ENCODE measurements at regions not wholly inside any gene's neighbourhood (a gene's known extent, or its start where the extent isn't known, plus 50 kb on each side); places are given as distances from the start of the nearest gene placed in this dataset.
"Not testable (repeated sequence)": the region's sequence is repeated elsewhere in the genome, so short reads cannot be mapped to it uniquely, and the experiment has no call there.

DNA sequence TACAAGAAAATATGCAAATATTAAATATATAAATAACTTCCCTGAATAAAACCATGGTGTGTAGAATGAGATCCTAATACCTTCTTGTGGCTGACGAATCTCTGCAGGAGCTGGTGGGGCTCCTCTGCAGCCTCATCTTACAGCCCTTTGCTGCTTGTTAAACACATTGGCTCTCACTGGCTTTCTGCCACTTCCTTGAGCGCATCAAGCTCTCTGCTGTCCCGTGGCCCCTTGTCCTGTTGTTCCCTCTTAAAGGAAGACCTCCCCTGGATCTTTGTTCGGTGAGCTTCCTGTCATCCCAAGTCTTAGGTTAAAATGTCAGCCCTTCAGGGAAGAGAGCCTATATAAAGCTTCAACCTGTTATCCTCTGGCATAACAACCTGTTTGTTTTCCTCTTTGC, 519.6 kb downstream of the DOK5 start:
- H3K27me3 ChIP-seq = no peaks in the 10 kb centered on the region
- no peaks in the 10 kb centered on the region for H3K36me3 ChIP-seq
- H3K4me1 ChIP-seq = no peaks in the 10 kb centered on the region
- H3K27ac ChIP-seq = no peak overlapping the region
- WGBS, 4 donors = 38 to 45% (median 39%) methylated on average over 4 of the region's 4 CpGs
- TF ChIP-seq CTCF (IDR thresholded peaks at IDR 0.05) = no peak
- no peak for TF ChIP-seq POLR2A (IDR thresholded peaks at IDR 0.05)
- DNase-seq = no peak
- intact Hi-C loops (cut with DNase I) = no loop called here
- peaks cover 0 to under 1% (median 0%) of the 10 kb centered on the region in 12 donors for H3K9me3 ChIP-seq
- no peak for ATAC-seq
- H3K4me3 ChIP-seq = no peak overlapping the region

DNA sequence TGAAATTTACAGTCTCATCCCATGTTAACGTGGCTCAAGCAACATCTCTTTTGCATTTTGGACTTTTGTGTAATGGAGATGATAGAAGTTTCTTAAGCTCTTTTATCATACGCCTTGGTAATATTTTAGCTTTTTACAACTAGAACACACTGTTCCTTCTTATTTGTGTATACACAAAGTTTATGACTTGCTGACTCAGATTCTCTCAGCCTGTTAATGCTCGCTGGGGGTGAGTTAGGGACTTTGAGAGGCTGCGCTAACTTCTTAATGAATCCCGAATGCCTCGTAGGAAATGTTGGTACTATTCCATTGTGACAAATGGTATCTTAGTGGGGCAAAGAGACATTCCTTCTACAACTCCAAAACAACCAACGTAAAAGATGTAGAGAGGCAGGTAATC, 509.7 kb downstream of the DOK5 start:
- no peak for ATAC-seq
- no peaks in the 10 kb centered on the region for H3K4me1 ChIP-seq
- 85 to 88% (median 87%) methylated on average over 7 of the region's 7 CpGs for WGBS, 4 donors

GRCh38 chr20:54984104-54984448, 508.7 kb downstream of the DOK5 start:
- Histone ChIP-seq H3K4me3 (no peak overlapping the region), H3K4me1 (no peaks in the 10 kb centered on the region), H3K9me3 (no peaks in the 10 kb centered on the region), H3K27me3 (no peaks in the 10 kb centered on the region), H3K27ac (no peak overlapping the region), H3K36me3 (no peaks in the 10 kb centered on the region)
- 74 to 83% (median 77%) methylated on average over 1 of the region's 1 CpG for WGBS, 4 donors
- intact Hi-C loops (cut with DNase I) = no loop called here
- DNase-seq (no peak), ATAC-seq (no peak)
- no peak for TF ChIP-seq POLR2A (IDR thresholded peaks at IDR 0.05)
- no peak for TF ChIP-seq CTCF (IDR thresholded peaks at IDR 0.05)

More for the DNA sequence above, 509.7 kb downstream of the DOK5 start:
- intact Hi-C loops (cut with DNase I) = no loop called here
- no peaks in the 10 kb centered on the region for H3K27me3 ChIP-seq
- no peaks in the 10 kb centered on the region for H3K36me3 ChIP-seq
- no peak overlapping the region for H3K4me3 ChIP-seq
- H3K9me3 ChIP-seq = no peaks in the 10 kb centered on the region
- no peak for DNase-seq
- no peak overlapping the region for H3K27ac ChIP-seq
- TF ChIP-seq CTCF (IDR thresholded peaks at IDR 0.05) (no peak), POLR2A (IDR thresholded peaks at IDR 0.05) (no peak)

GRCh38 chr20:54983394-54984103, 508.2 kb downstream of the DOK5 start:
- H3K27me3 ChIP-seq; H3K4me1 ChIP-seq; H3K9me3 ChIP-seq; H3K4me3 ChIP-seq; H3K36me3 ChIP-seq; H3K27ac ChIP-seq; ATAC-seq; DNase-seq; intact Hi-C loops (cut with DNase I): not testable (repeated sequence)
- 85 to 90% (median 88%) methylated on average over 11 of the region's 11 CpGs for WGBS, 4 donors

DNA sequence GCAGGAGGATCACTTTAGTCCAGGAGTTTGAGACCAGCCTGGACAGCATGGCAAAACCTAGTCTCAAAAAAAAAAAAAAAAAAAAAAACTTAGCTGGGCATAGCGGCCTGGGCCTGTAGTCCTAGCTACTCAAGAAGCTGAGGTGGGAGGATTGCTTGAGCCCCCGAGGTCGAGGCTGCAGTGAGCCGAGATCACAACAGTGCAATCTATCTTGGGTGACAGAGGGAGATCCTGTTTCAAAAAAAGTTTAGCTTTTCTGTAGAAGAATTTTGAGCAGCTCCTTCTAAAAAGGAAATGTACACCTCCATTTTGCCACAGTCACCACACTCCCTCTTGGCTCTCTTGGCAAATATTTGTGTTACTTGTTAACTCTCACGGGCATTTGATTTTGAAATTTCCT, 505.8 kb downstream of the DOK5 start:
- H3K9me3 ChIP-seq = no peaks in the 10 kb centered on the region
- H3K27me3 ChIP-seq = no peaks in the 10 kb centered on the region
- no peak overlapping the region for H3K4me3 ChIP-seq
- no peaks in the 10 kb centered on the region for H3K4me1 ChIP-seq
- H3K27ac ChIP-seq = no peak overlapping the region
- intact Hi-C loops (cut with DNase I) = no loop called here
- ATAC-seq (no peak), DNase-seq (no peak)
- WGBS, 4 donors = 71 to 79% (median 75%) methylated on average over 5 of the region's 5 CpGs
- H3K36me3 ChIP-seq = no peaks in the 10 kb centered on the region
- TF ChIP-seq POLR2A (IDR thresholded peaks at IDR 0.05) (no peak), CTCF (IDR thresholded peaks at IDR 0.05) (no peak)
